ENCODE measurements at regions not wholly inside any gene's neighbourhood (a gene's known extent, or its start where the extent isn't known, plus 50 kb on each side); places are given as distances from the start of the nearest gene placed in this dataset.
"Not testable (repeated sequence)": the region's sequence is repeated elsewhere in the genome, so short reads cannot be mapped to it uniquely, and the experiment has no call there.

DNA sequence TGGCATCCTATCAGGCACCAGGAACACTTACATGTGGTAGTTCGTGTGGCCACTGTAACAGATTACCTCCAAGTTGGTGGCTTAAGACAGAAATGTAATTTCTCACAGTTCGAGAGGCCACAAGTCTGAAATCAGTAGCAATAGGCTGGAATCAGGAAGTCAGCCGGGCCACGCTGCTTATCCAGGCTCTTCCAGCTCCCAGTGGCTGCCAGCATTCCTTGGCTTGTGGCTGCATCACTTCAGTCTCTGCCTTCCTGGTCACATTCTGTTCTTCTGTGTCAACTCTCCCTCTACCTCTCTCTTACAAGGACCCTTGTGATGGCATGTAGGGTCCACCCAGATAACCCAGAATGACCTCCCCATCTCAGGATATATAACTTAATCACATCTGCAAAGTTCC is 78.7 kb upstream of the MSX2 start:
- TF ChIP-seq, protein P1, sequence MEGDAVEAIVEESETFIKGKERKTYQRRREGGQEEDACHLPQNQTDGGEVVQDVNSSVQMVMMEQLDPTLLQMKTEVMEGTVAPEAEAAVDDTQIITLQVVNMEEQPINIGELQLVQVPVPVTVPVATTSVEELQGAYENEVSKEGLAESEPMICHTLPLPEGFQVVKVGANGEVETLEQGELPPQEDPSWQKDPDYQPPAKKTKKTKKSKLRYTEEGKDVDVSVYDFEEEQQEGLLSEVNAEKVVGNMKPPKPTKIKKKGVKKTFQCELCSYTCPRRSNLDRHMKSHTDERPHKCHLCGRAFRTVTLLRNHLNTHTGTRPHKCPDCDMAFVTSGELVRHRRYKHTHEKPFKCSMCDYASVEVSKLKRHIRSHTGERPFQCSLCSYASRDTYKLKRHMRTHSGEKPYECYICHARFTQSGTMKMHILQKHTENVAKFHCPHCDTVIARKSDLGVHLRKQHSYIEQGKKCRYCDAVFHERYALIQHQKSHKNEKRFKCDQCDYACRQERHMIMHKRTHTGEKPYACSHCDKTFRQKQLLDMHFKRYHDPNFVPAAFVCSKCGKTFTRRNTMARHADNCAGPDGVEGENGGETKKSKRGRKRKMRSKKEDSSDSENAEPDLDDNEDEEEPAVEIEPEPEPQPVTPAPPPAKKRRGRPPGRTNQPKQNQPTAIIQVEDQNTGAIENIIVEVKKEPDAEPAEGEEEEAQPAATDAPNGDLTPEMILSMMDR (IDR thresholded peaks at IDR 0.05; ENCODE audit: poor library complexity, severe bottlenecking): no peak
- no peaks in the 10 kb centered on the region for H3K36me3 ChIP-seq (ENCODE audit: low read depth)
- H3K27me3 ChIP-seq (ENCODE audit: insufficient read depth, poor library complexity, severe bottlenecking): no peaks in the 10 kb centered on the region
- no peak for DNase-seq (ENCODE audit: low spot score)
- H3K4me3 ChIP-seq (ENCODE audit: severe bottlenecking): no peak overlapping the region
- H3K9me3 ChIP-seq (ENCODE audit: severe bottlenecking): no peaks in the 10 kb centered on the region
- ATAC-seq (ENCODE audit: low read depth): no peak
- no peaks in the 10 kb centered on the region for H3K4me1 ChIP-seq (ENCODE audit: insufficient read depth, poor library complexity, severe bottlenecking)
- H3K27ac ChIP-seq (ENCODE audit: poor library complexity, severe bottlenecking): no peak overlapping the region

DNA sequence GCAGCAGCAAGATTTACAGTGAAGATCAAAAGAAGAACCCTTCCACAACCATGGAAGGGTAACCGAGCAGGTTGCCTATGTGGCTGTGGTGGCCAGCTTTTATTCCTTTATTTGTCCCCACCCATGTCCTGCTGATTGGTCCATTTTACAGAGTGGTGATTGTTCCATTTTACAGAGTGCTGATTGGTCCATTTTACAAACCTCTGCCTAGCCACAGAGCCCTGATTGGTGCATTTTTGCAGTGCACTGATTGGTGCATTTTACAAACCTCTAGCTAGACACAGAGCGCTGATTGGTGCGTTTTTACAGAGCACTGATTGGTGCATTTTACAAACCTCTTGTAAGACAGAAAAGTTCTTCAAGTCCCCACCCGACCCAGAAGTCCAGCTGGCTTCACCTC is 75.8 kb upstream of the MSX2 start:
- H3K27me3 ChIP-seq (ENCODE audit: insufficient read depth, poor library complexity, severe bottlenecking); H3K4me1 ChIP-seq (ENCODE audit: insufficient read depth, poor library complexity, severe bottlenecking); H3K27ac ChIP-seq (ENCODE audit: poor library complexity, severe bottlenecking); H3K9me3 ChIP-seq (ENCODE audit: severe bottlenecking); H3K4me3 ChIP-seq (ENCODE audit: severe bottlenecking); DNase-seq (ENCODE audit: low spot score); H3K36me3 ChIP-seq (ENCODE audit: low read depth); ATAC-seq (ENCODE audit: low read depth): not testable (repeated sequence)

DNA sequence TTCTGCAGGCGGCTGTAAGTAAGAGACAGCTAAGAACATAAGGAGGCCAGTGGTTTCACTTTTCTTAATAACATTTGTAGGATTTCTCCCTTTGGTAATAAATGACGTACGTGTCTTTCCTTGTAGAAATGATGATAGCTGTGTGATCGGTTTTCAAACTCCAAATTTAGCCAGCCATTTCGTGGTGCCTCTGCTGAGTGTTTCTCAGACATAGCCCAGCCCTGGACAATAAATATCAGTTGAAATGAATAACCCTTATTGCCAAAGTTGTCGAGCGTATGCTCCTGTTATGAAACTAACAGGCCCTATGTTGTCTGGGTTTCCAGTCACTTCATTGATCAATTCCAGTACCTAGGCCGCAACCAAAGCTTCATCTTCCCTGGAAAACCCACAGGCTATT is 75.0 kb upstream of the MSX2 start:
- Histone ChIP-seq H3K36me3 (ENCODE audit: low read depth) (no peaks in the 10 kb centered on the region), H3K27ac (ENCODE audit: poor library complexity, severe bottlenecking) (no peak overlapping the region), H3K4me1 (ENCODE audit: insufficient read depth, poor library complexity, severe bottlenecking) (no peaks in the 10 kb centered on the region), H3K27me3 (ENCODE audit: insufficient read depth, poor library complexity, severe bottlenecking) (no peaks in the 10 kb centered on the region), H3K4me3 (ENCODE audit: severe bottlenecking) (no peak overlapping the region), H3K9me3 (ENCODE audit: severe bottlenecking) (no peaks in the 10 kb centered on the region)
- TF ChIP-seq, protein P1 (IDR thresholded peaks at IDR 0.05; ENCODE audit: poor library complexity, severe bottlenecking): no peak
- DNase-seq (ENCODE audit: low spot score) (no peak), ATAC-seq (ENCODE audit: low read depth) (no peak)

DNA sequence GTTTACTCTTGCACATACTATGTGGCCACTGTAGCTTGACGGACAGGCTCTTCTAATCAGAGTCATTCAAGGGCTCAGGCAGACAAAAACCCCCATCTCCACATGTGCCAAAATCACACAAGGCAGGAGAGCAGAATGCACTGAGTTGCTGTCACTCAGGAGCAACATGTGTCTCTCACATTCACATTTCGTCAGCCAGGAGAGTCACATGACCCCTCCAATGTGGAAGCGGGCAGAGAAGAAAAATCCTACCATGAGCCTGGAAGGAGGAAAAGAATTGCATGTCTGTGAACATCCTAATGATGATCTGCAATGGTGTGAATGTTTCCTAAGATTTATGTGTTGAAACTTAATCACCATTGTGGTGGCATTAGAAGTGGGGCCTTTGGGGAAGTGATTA is 69.9 kb upstream of the MSX2 start:
- ATAC-seq (ENCODE audit: low read depth): no peak
- Histone ChIP-seq H3K36me3 (ENCODE audit: low read depth) (no peaks in the 10 kb centered on the region), H3K4me1 (ENCODE audit: insufficient read depth, poor library complexity, severe bottlenecking) (no peaks in the 10 kb centered on the region), H3K27ac (ENCODE audit: poor library complexity, severe bottlenecking) (no peak overlapping the region), H3K9me3 (ENCODE audit: severe bottlenecking) (no peaks in the 10 kb centered on the region), H3K27me3 (ENCODE audit: insufficient read depth, poor library complexity, severe bottlenecking) (peaks cover 5% of the 10 kb centered on the region), H3K4me3 (ENCODE audit: severe bottlenecking) (no peak overlapping the region)
- DNase-seq (ENCODE audit: low spot score): no peak
- TF ChIP-seq, protein P1 (IDR thresholded peaks at IDR 0.05; ENCODE audit: poor library complexity, severe bottlenecking): no peak

DNA sequence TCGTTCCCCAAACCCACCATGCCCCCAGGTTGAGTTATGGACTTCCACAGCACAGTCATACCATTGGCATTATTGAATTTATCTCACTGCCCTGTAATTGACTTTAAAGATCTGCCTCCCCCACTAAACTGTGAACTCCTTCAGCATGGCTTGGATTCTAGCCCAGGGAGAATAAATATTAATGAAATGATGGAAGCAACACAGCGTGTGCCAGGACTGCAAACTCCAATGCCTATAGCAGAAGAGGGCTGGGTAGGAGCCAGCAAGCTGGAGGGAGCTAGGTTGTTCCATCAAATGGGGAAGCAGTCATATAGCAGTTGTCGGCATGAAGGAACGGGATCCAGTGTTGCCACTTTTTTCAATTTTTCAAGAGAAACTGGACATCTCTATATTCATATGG is 69.0 kb upstream of the MSX2 start:
- Histone ChIP-seq H3K9me3 (ENCODE audit: severe bottlenecking) (no peaks in the 10 kb centered on the region), H3K27ac (ENCODE audit: poor library complexity, severe bottlenecking) (no peak overlapping the region), H3K27me3 (ENCODE audit: insufficient read depth, poor library complexity, severe bottlenecking) (peaks cover 5% of the 10 kb centered on the region), H3K36me3 (ENCODE audit: low read depth) (no peaks in the 10 kb centered on the region), H3K4me1 (ENCODE audit: insufficient read depth, poor library complexity, severe bottlenecking) (no peaks in the 10 kb centered on the region), H3K4me3 (ENCODE audit: severe bottlenecking) (no peak overlapping the region)
- TF ChIP-seq, protein P1 (IDR thresholded peaks at IDR 0.05; ENCODE audit: poor library complexity, severe bottlenecking): no peak
- no peak for DNase-seq (ENCODE audit: low spot score)
- no peak for ATAC-seq (ENCODE audit: low read depth)

Measured in RWPE2 (cell line).